Loucy (cell line): ENCODE measurements at regions not wholly inside any gene's neighbourhood (a gene's known extent, or its start where the extent isn't known, plus 50 kb on each side); places are given as distances from the start of the nearest gene placed in this dataset.

Source experiments
- H2AFZ ChIP-seq: fragments of 200-600 bp; sonication (generic); 2 replicates; pipeline ENCODE4 v1.6.0; 2016; ENCODE audit warnings: antibody characterized with exemption, mild to moderate bottlenecking, low read length, moderate library complexity
- H3F3A ChIP-seq: fragments of 200-600 bp; 2 replicates; pipeline ENCODE4 v1.6.0; 2016; ENCODE audit warnings: antibody characterized with exemption, low read depth, mild to moderate bottlenecking
- H3K27me3 ChIP-seq: fragments of 200-600 bp; sonication (generic); 2 replicates; pipeline ENCODE4 v1.6.1; 2014; ENCODE audit warnings: low read length, mild to moderate bottlenecking; ENCODE audit not compliant: insufficient read depth, poor library complexity, severe bottlenecking
- H3K36me3 ChIP-seq: fragments of 200-600 bp; sonication (generic); 2 replicates; pipeline ENCODE4 v1.6.1; 2016; ENCODE audit warnings: low read length; ENCODE audit not compliant: insufficient read depth
- H3K4me1 ChIP-seq: fragments of 200-600 bp; sonication (generic); 2 replicates; pipeline ENCODE4 v1.5.1; 2014; ENCODE audit warnings: low read length, mild to moderate bottlenecking; ENCODE audit not compliant: insufficient read depth, poor library complexity, severe bottlenecking
- H3K4me2 ChIP-seq: fragments of 200-600 bp; sonication (generic); 2 replicates; pipeline ENCODE4 v1.6.0; 2014; ENCODE audit warnings: antibody characterized with exemption, low read length, low read depth, mild to moderate bottlenecking; ENCODE audit not compliant: poor library complexity, severe bottlenecking
- H3K4me3 ChIP-seq: fragments of 200-600 bp; sonication (generic); 2 replicates; pipeline ENCODE4 v1.5.1; 2014; ENCODE audit warnings: low read length, mild to moderate bottlenecking, mixed read lengths; ENCODE audit not compliant: poor library complexity, severe bottlenecking
- H3K79me2 ChIP-seq: fragments of 200-600 bp; sonication (generic); 2 replicates; pipeline ENCODE4 v1.6.1; 2014; ENCODE audit warnings: low read length; ENCODE audit not compliant: insufficient read depth
- H3K9ac ChIP-seq: fragments of 200-600 bp; sonication (generic); 2 replicates; pipeline ENCODE4 v1.6.0; 2014; ENCODE audit warnings: mild to moderate bottlenecking, low read depth, low read length, moderate library complexity; ENCODE audit not compliant: poor library complexity, severe bottlenecking
- H3K9me2 ChIP-seq: fragments of 200-600 bp; sonication (generic); replicated peaks from 2 replicates; pipeline ENCODE4 v1.6.1; 2016; ENCODE audit warnings: low read depth, low read length, mixed read lengths
- H3K9me3 ChIP-seq: fragments of 200-600 bp; sonication (generic); 2 replicates; pipeline ENCODE4 v1.6.1; 2014; ENCODE audit warnings: mild to moderate bottlenecking, antibody characterized with exemption, low read length, low read depth; ENCODE audit not compliant: insufficient read depth
- H4K20me1 ChIP-seq: fragments of 200-600 bp; sonication (generic); 2 replicates; pipeline ENCODE4 v1.6.0; 2014; ENCODE audit warnings: antibody characterized with exemption, low read length, mild to moderate bottlenecking; ENCODE audit not compliant: insufficient read depth, poor library complexity, severe bottlenecking
- CTCF ChIP-seq: fragments of 200-600 bp; sonication (generic); conservative IDR thresholded peaks from 2 replicates; pipeline ENCODE4 v1.5.1; 2014; ENCODE audit warnings: mild to moderate bottlenecking, antibody characterized with exemption, low read length
- EZH2phosphoT487 ChIP-seq: fragments of 200-600 bp; IDR thresholded peaks from 2 replicates; pipeline ENCODE4 v1.6.1; 2018; ENCODE audit warnings: antibody characterized with exemption, mild to moderate bottlenecking, moderate library complexity, borderline replicate concordance

GRCh38 chr2:235264121-235264493 lies 229.7 kb upstream of the AGAP1 start:
- Histone ChIP-seq H3K27me3 (peaks cover 68% of the 10 kb centered on the region), H3K4me1 (no peaks in the 10 kb centered on the region), H3K9ac (no peak overlapping the region), H3K4me2 (no peak overlapping the region), H3K36me3 (no peaks in the 10 kb centered on the region), H3F3A (no peaks in the 10 kb centered on the region), H3K9me3 (no peaks in the 10 kb centered on the region), H3K4me3 (no peak overlapping the region), H3K9me2 (no peaks in the 10 kb centered on the region), H3K79me2 (no peaks in the 10 kb centered on the region), H4K20me1 (no peaks in the 10 kb centered on the region), H2AFZ (no peak overlapping the region)
- TF ChIP-seq CTCF: no peak
- no peak for TF ChIP-seq EZH2phosphoT487

- Histone ChIP-seq H2AFZ (no peak overlapping the region), H3K4me1 (no peaks in the 10 kb centered on the region), H3K4me2 (no peak overlapping the region)
These were observed 229.3 kb upstream of the AGAP1 start for GRCh38 chr2:235264512-235264911.

GRCh38 chr2:235265348-235265965 lies 228.4 kb upstream of the AGAP1 start:
- Histone ChIP-seq H3K4me2 (no peak overlapping the region), H3F3A (no peaks in the 10 kb centered on the region), H3K27me3 (peaks cover 82% of the 10 kb centered on the region), H2AFZ (no peak overlapping the region), H3K9me2 (no peaks in the 10 kb centered on the region), H3K9ac (no peak overlapping the region), H3K4me3 (no peak overlapping the region), H3K79me2 (no peaks in the 10 kb centered on the region), H4K20me1 (no peaks in the 10 kb centered on the region), H3K36me3 (no peaks in the 10 kb centered on the region), H3K4me1 (no peaks in the 10 kb centered on the region), H3K9me3 (no peaks in the 10 kb centered on the region)
- TF ChIP-seq EZH2phosphoT487 (no peak), CTCF (no peak)

More at GRCh38 chr2:235264512-235264911, 229.3 kb upstream of the AGAP1 start:
- Histone ChIP-seq H3K9ac (no peak overlapping the region), H3K4me3 (no peak overlapping the region), H3K9me3 (no peaks in the 10 kb centered on the region), H3K9me2 (no peaks in the 10 kb centered on the region), H3K36me3 (no peaks in the 10 kb centered on the region), H3K79me2 (no peaks in the 10 kb centered on the region), H4K20me1 (no peaks in the 10 kb centered on the region), H3K27me3 (peaks cover 72% of the 10 kb centered on the region), H3F3A (no peaks in the 10 kb centered on the region)
- no peak for TF ChIP-seq EZH2phosphoT487
- no peak for TF ChIP-seq CTCF
